Astrocyte of the hippocampus (primary cell): ENCODE measurements at regions not wholly inside any gene's neighbourhood (a gene's known extent, or its start where the extent isn't known, plus 50 kb on each side); places are given as distances from the start of the nearest gene placed in this dataset.
"Not testable (repeated sequence)": the region's sequence is repeated elsewhere in the genome, so short reads cannot be mapped to it uniquely, and the experiment has no call there.

Experiments used
- DNase-seq: peaks from one replicate; pipeline ENCODE4 v3.0.0; 2011; ENCODE audit warnings: low read depth, low spot score

DNA sequence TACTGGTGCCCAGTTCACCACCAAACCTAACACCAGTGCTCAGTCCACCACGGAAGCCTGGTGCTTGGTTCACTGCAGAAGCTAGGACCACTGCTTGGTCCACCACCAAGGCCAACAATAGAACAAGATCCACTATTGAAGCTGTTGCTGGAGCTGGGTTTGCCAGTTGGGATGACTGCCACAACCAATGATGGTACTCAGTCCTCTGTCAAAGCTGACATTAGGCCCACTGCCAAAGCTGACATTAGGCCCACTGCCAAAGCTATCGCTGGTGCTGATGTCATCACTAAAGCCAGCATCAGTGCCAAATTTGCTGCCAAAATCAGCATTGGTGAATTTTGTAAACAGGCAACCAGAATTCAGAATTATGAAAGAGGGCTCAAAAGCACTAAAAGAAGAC, 1850.2 kb upstream of the RAG2 start:
- peak; percentile 2 for DNase-seq

DNA sequence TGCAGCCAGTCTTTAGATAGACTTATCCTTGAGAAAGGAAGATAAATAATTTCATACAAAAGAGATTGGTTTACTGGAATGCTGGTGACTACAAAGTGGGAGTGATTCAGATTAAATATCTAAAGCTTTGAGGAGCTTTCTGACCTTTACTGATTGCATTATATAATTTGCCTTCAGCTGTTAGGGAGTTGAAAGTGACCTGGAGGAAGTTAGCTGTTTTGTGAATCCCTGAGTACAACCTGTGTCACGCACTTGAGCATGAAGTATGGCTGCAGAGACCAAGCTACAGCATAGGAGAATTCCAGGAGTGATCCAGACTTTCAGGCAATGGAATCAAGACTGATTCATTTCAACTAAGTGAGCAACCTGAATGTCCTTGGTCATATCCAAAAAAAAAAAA, 1848.3 kb upstream of the RAG2 start:
- peak; percentile 0 for DNase-seq

DNA sequence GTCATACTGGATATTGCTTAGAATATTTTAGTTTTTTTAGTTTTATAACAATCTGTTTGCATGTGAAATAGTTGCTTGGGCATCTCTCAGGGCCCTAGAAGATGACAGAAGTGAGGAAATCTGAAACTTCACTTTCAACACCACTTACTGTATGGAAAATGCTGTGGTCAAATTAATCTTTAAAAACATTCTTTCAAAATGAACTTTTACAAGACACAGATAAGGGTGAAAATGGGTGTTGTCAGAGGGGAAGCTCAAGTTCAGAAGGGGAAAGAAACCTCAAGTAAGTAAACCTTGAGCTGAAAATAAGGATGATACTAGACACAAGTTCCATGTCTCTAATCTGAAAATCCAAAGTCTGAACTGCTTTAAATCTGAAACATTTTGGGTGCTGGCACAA, 1840.1 kb upstream of the RAG2 start:
- DNase-seq, result no peak

DNA sequence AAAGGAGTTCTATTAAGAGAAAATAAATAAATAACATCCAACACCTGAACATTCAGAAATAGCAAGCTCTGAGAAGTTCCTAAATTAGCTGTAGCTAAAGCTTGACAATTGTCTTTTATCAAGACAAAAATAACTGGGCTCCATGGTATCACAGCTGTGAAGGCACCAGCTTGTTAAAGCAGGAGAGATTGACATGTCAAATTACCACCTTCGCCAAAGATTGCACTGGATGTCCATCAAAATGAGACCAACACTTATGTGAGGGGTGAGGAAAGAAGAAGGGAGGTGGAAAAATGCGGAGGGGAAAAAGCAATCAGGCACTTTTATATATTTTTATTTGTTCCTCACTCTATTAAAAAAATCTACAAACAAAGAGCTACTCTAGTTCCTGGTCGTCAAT, 1827.5 kb upstream of the RAG2 start:
- no peak for DNase-seq

DNA sequence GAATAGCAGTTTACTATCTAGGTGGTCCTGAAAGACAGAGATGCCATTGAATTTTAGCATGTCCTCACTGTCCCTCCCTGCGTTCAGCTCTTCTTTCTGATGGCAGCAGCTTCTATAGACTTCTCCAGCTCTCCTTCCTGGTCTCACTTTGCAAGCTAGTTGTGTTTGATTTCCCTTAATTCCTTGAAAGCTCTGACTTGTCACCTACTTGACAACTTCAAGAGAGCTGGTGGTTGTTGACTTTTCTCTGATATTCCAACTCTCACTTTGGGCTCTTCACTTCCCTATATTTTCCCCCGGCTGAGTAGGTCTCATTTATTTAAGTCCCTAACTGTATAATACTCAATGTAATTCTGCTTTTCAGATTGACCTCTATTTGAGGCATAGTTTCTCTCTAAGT, 1825.0 kb upstream of the RAG2 start:
- DNase-seq, result no peak

DNA sequence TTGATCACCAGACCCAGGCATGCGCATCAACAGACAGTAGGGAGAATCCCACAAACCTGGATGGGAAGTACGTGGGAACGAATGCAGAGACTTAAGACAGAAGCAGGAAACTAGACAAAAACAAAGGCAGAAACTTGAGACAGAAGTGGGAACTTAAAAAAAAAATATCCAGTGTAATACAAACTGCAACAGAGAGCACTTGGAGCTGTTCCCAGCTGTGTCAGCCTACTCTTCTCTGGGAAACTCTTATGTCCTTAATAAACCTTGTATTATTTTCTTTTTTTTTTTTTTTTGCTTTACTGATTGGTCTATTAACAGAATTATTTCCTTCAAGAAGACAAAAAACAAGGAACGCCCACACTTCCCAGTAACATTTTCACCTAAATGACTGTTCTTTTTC, 1818.1 kb upstream of the RAG2 start:
- no peak for DNase-seq

DNA sequence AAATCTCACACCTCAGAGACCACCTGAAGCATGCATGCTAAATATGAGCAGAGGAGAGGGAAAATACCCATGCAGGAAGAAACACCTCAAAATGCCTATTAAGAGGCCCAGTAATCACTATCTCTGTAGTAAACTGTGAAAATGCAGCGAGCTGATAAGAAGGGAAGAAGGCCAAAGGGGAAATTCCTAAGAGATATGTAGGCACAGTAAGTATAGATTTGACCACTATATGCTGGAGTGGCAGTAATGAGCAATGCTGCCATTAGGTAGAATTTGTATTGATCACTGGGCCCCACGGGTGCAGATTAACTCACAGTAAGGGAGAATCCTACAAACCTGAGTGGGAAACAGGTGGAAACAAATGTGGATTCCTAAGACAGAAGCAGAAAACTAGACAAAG, 1813.1 kb upstream of the RAG2 start:
- no peak for DNase-seq

DNA sequence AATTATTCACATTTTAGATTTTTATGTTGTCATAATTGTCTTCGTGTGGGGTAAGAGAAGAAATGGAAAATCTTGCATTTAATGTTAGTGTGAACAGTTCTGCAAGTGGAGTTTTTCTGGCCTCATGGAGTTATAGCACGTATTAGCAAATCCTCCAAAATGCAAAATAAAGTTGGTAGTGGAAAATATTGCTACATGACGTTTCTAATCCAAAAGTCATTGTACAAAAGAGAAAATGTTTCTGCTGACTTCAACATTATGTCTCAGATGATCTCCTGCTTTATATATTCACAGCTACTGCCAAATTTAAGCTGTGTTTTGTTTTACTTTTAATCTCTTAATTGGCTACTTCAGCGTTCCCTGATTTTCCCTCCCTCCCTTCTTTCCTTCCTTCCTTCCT, 1804.0 kb upstream of the RAG2 start:
- no peak for DNase-seq

DNA sequence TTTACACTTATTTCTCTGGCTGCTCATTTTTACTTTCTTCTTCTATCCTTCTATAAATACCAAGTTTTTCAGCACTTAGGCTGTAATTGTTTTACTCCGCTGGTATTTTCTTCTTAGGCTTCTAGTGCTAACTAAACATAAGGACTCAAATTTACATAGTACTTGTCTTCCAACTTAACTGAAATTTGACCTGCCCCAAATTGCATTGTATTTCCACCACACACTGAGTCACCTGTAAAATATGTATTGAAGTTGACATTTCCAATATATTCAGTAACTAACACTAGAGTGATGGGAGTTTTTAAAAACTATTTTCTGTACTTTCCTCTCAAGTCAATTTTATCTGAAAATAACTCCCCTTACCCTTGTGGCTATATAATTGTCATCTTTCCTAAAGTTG, 1794.1 kb upstream of the RAG2 start:
- no peak for DNase-seq

DNA sequence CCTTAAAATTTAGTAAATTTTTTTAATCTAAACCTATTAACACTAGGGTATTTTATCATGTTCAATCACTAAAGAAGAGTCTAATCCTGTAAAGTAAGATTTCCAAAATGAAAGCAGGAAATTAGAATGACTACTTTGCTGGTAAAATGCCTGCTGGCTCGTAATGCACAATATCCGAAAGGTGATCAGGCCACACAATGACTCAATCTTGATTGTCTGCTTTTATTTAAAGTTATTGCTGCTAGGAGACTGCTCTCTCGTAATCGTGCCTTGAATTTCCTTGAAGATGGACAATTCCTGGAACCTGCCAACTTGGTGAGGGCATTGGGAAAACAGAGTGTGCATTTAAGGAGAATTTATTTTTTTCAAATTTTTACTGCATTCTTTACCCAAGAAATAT, 1786.5 kb upstream of the RAG2 start:
- DNase-seq, result peak; percentile 1

DNA sequence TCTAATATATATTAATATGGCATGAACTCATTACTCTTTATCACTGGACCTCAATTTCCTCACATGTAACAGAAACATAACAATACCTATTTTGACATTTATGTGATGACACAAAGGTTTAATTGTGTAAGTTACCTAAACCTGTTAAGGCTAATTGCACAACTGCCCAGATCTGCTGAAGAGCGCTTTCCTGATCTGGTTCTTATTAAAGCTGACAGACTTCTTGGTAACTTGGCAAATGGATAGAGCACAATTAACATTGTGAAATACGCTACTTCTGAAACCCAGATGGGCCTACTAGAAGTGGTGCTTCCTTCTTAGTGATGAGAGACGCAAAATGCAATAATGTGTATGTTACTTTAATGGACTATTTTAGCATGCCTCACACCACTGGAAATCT, 1767.2 kb upstream of the RAG2 start:
- DNase-seq, result no peak

DNA sequence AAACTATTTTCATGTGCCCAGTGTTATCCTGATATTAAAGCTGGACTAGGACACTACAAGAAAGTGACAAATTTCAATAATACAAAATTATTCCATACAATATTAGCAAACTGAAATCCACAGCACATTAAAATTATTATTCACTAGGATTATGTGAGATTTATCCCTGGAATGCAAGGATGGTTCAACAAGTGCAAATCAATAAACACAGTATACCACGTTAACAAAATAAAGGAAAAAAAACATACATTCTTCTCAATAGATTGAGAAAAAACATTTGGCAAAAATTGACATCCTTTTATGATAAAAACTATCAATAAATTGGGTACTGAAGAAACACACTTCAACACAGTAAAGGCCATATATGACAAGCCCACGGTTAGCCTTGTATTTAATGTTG, 1758.2 kb upstream of the RAG2 start:
- DNase-seq, result no peak

DNA sequence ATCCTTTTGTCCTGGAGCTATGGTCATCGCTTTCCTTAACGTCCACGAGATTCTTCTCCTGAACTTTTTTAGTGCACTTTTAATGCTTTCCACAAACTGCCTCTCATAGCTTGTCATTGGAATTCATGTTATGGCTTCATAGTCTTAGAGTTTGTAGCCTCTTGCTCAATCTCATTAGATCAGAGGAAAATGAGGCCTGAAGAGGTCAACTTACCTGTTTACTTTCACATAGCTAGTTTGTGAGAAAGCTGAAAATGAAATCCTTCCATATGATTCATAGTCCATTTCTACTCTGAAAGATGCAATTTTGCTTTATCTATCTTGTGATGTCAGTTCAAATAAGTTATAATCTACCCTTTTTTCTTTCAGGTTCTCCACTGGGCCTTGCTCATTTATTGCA, 1747.2 kb upstream of the RAG2 start:
- peak; percentile 1 for DNase-seq

DNA sequence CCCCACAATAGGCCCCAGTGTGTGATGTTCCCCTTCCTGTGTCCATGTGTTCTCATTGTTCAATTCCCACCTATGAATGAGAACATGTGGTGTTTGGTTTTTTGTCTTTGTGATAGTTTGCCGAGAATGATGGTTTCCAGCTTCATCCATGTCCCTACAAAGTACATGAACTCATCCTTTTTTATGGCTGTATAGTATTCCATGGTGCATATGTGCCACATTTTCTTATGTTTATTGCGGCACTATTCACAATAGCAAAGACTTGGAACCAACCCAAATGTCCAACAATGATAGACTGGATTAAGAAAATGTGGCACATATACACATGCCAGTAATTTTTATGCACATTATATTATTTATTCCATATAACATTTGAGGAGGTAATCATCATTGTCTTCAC, 1743.6 kb upstream of the RAG2 start:
- DNase-seq, result not testable (repeated sequence)

DNA sequence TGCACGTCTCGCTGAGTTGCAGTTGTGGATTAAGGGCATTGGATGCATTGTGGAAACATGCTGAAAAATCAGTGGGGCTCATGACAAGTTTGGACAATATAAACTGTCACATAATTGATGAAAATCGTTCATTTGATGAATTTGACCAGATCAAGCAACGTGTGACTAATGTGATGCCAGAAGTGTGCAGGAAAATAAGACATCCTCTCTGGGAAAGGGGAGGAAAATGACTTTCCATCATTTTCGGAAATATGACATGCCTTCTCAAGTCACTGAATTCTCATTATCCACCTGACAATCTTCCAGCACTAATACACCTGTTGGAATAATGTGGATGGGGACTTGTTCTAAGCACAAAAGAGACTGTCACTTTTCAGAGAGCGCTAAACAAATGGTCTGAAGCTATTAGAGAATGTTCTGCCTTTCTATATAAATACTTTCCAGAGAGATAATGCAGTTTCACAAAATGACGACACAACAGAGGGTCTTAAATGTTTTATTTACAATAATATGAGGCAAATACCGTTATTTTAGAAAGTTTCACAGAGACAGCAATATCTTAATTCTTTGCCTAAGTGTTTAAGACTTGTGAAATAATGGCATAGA, 1741.9 kb upstream of the RAG2 start:
- no peak for DNase-seq

DNA sequence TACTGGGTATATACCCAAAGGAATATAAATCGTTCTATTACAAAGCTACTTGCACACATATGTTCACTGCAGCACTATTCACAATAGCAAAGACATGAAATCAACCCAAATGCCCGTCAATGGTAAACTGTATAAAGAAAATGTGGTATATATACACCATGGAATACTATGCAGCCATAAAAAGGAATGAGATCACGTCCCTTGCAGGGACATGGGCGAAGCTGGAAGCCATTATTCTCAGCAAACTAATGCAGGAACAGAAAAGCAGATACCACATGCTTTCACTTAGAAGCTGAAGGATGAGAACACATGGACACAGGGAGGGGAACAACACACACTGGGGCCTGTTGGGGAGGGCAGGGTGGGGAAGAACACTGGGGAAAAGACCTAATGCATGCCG, 1740.0 kb upstream of the RAG2 start:
- not testable (repeated sequence) for DNase-seq

DNA sequence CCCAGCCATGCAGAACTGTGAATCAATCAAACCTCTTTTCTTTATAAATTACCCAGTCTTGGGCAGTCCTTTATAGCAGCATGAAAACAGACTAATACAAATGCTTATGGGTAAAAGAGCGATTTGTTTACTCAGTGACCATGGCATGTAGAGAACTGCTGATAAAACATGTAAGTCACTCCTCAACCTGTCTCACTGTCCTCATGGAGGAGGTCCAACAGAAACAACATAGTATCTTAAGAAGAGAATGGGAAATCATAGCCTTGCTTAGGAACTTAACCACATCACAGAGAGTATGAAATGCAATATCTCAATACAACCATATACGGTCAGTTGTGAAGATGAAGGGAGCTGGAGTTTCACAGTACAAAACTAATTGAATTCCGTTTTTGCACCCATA, 1734.0 kb upstream of the RAG2 start:
- DNase-seq, result peak; percentile 1

DNA sequence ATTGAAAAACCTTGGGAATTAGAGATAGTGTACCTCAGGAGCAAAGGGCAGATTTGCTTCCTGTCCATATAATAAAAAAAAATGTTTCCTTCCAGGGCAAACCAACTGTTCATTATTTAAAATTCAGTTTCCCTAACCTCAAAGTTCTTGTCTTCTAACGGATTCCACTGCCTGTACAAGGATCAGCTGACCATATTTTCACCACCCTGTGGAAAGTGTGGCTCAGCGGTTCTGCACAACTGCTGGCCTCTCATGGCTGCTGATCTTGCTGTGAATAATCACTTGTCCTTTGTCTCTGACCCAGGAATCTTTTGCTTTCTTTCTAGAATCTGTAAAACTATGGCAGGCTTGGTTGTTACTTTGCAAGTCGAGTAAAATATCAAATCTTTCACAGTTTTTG, 1732.5 kb upstream of the RAG2 start:
- DNase-seq, result no peak

DNA sequence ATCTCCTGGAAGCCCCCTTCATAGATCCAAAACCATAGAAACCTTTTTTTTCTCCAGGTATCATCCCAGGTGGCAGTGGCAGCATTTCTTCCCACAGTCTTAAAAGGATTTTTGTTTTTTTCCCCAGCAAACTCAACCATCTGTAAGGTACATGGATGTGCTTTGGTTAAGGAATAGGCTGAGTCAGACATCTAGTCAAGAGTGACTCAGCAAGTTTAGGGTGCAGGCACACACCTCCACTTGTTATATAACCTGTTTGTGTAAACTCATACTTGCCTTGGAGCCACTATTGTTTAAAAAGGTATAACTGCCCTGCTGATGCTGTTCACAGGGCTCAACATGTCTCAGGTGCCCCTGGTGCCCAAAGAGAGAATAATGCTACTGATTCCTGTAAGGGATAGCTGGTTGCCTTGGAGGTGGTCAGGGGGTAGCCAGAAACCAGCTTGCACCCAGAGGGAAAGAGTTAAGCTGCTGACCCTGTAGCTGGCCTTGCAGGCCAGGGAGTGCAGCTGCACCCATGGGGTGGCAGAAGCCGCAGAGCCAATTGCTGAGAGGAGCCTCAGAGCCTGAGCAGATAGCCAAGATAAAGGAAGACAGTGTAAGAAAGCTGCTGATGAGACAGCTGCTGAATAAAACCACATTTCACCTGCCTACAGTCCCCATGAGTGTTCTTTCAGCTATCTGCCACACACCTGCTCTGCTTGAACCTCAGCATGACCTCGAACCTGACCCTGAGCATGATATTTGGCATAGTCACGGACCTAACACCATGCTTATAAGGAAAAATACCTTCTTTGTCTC, 1726.1 kb upstream of the RAG2 start:
- DNase-seq, result no peak

DNA sequence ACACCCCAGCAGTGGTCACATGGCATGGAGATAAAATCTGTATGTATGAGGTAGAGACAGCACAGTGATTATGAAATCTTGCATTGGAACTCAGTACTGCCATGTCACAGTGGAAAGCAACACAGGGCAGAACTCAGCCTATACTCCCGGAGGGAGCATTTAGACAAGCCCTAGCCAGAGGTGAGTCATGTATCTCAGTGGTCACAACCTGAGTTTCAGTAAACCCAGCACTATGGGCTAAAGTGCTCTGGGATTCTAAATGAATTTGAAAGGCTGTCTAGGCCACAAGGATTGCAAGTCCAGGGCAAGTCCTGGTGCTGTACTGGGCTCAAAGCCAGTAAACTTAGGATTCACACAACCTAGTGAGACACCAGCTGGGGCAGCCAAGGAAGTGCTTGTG, 1717.1 kb upstream of the RAG2 start:
- no peak for DNase-seq

DNA sequence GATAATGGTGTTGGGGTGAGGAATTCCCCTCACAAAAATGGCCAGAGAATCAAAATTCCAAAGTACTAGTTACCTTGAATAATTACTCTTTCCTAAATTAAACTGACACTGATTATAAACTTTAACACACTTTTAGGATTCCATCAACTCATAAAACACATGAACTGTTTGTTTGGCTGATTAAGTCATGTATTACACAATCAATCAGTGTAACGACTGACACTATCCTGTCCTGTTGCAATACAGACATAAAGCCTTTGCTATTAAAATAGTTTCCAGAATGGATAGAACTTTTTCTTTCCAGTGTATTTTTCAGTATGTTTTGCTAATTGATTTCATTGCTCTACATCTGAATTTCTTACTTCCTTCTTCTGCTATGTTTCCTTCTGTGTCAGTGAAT, 1709.4 kb upstream of the RAG2 start:
- DNase-seq, result no peak

DNA sequence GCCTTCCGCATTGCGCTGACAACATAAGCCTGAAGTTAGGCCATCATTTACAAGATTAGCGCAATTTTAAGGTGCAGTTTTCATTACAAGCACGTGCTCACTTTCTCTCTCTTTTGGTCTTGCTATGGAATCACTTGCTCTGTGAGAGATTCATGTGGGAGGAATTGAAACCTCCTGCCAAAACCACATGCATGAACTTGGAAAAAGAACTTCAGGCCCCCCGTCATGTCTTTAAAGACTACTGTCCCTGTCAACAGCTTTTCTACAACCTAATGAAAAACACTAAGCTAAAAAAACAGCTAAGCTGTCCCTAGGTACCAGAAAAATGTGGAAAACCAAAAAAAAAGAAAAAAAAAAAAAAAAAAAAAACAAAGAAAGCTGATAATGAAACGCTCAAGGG, 1707.6 kb upstream of the RAG2 start:
- DNase-seq, result peak; percentile 3

DNA sequence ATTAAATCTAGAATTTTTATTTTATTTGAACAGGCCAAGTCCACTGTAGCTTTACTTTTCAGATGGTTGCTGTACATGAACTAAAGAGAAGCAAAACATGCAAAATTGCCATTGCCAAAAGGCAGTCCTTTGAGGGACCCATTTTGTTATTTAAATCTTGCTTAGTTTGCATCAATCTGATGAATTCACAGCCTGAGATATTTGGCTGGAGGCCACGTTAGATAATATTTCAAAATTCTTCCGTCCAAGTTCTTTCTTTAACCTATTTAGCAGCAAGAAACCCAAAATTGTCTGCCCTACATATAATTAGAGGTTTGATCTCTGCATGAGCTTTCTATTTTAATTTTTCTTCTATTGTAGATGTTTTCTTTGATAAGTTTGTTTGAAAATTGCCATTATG, 1706.9 kb upstream of the RAG2 start:
- no peak for DNase-seq

DNA sequence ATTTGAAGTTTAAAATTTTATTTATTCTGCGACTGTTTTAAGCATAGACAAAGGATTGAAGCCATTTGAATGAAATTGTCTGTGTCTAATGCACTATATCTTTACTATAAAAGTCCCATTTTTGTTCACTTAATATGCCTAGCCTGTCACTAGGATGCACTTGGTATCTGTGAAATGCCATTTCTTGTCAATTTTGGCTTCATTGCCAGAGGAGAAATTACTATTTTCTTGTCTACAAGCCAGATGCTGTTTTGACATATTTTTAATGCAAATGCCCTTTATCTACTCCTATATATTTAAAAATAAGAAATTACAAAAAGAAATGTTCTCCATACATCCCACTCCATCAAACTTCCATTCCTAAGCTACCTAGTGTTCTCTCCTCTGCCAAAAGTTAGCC, 1704.5 kb upstream of the RAG2 start:
- DNase-seq, result no peak
